Activated CD8-positive, alpha-beta T cell treated with anti-CD3 and anti-CD28 coated beads for 36 hours (primary cell): ENCODE measurements at regions not wholly inside any gene's neighbourhood (a gene's known extent, or its start where the extent isn't known, plus 50 kb on each side); places are given as distances from the start of the nearest gene placed in this dataset.

Source experiments
- ATAC-seq: fragments of 200-7000 bp; cut with Tn5 transposase; one replicate; pipeline ENCODE4 v1.10.0; 2021; ENCODE audit warnings: mild to moderate bottlenecking, moderate library complexity
- CTCF ChIA-PET: fragments of 350-600 bp; sonication (Branson Sonifier 250); formaldehyde crosslinking; loops from one replicate; lab custom pipeline; 2021; ENCODE audit warnings: antibody characterized with exemption; lab: Charles Lee
- POLR2A ChIA-PET: fragments of 350-600 bp; sonication (Branson Sonifier 250); formaldehyde crosslinking; loops from one replicate; lab custom pipeline; 2021; ENCODE audit warnings: antibody characterized with exemption; lab: Charles Lee
- DNase-seq: peaks from one replicate; pipeline ENCODE4 v3.0.0-alpha.2; 2020
- H3K27ac Mint-ChIP-seq: one replicate; pipeline ENCODE4 v1.8.0; 2021; ENCODE audit warnings: mild to moderate bottlenecking, mixed read lengths
- H3K27me3 Mint-ChIP-seq: one replicate; pipeline ENCODE4 v1.8.0; 2021; ENCODE audit warnings: mixed read lengths
- H3K36me3 Mint-ChIP-seq: one replicate; pipeline ENCODE4 v1.8.0; 2021; ENCODE audit warnings: low read depth, mixed read lengths
- H3K4me1 Mint-ChIP-seq: one replicate; pipeline ENCODE4 v1.8.0; 2021; ENCODE audit warnings: low read depth, mixed read lengths
- H3K4me3 Mint-ChIP-seq: one replicate; pipeline ENCODE4 v1.8.0; 2021; ENCODE audit warnings: mild to moderate bottlenecking, moderate library complexity, mixed read lengths
- H3K9me3 Mint-ChIP-seq: one replicate; pipeline ENCODE4 v1.8.0; 2021; ENCODE audit warnings: mixed read lengths
- CTCF ChIP-seq: fragments of 200-600 bp; IDR thresholded peaks from one replicate; pipeline ENCODE4 v1.8.0; 2022; ENCODE audit warnings: antibody characterized with exemption, mild to moderate bottlenecking
- intact Hi-C: fragments of 100-400 bp; cut with micrococcal nuclease; formaldehyde crosslinking; loops from one replicate; pipeline ENCODE4 v1.10.0; 2022

- ChIA-PET POLR2A (no interaction called here), CTCF (no interaction called here)
- no peaks in the 10 kb centered on the region for H3K27me3 Mint-ChIP-seq
- no peak overlapping the region for H3K27ac Mint-ChIP-seq
- no peak overlapping the region for H3K4me3 Mint-ChIP-seq
- ATAC-seq: no peak
- no peak for TF ChIP-seq CTCF
- no peak for DNase-seq
- no peaks in the 10 kb centered on the region for H3K36me3 Mint-ChIP-seq
- H3K4me1 Mint-ChIP-seq: no peaks in the 10 kb centered on the region
- no peaks in the 10 kb centered on the region for H3K9me3 Mint-ChIP-seq
- intact Hi-C loops: no loop called here
Observed at GRCh38 chr10:56269181-56269580, 91.9 kb downstream of the ZWINT start.

- ChIA-PET CTCF (no interaction called here), POLR2A (no interaction called here)
- ATAC-seq (no peak), DNase-seq (no peak)
- intact Hi-C loops: no loop called here
- Mint-ChIP-seq H3K27me3 (no peaks in the 10 kb centered on the region), H3K36me3 (no peaks in the 10 kb centered on the region), H3K4me1 (no peaks in the 10 kb centered on the region), H3K9me3 (peaks cover 3% of the 10 kb centered on the region), H3K27ac (no peak overlapping the region), H3K4me3 (no peak overlapping the region)
- TF ChIP-seq CTCF: no peak
Observed at GRCh38 chr10:56266120-56266519, 94.9 kb downstream of the ZWINT start.

DNA sequence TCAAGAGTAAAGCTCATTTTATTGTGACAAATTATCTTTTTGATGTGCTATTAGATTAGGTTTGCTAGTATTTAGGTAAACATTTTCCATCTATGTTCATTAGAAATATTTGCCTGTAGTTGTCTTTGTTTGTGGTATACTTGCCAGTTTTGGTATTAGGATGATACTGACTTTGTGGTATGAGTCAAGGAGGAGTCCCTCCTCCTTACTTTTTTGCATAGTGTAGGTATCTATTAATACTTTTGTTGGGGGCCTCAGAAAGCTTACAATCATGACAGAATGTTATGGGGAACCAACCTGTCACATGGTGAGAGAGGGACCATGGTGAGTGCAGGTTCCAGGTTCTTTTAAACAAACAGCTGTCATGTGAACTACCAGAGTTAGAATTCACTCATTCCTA lies 102.1 kb downstream of the ZWINT start:
- H3K27me3 Mint-ChIP-seq: no peaks in the 10 kb centered on the region
- no peak for TF ChIP-seq CTCF
- intact Hi-C loops: no loop called here
- H3K4me3 Mint-ChIP-seq: no peak overlapping the region
- no peak overlapping the region for H3K27ac Mint-ChIP-seq
- peaks cover 3% of the 10 kb centered on the region for H3K9me3 Mint-ChIP-seq
- H3K4me1 Mint-ChIP-seq: no peaks in the 10 kb centered on the region
- ATAC-seq: no peak
- CTCF ChIA-PET: no interaction called here
- POLR2A ChIA-PET: no interaction called here
- no peaks in the 10 kb centered on the region for H3K36me3 Mint-ChIP-seq
- DNase-seq: no peak

DNA sequence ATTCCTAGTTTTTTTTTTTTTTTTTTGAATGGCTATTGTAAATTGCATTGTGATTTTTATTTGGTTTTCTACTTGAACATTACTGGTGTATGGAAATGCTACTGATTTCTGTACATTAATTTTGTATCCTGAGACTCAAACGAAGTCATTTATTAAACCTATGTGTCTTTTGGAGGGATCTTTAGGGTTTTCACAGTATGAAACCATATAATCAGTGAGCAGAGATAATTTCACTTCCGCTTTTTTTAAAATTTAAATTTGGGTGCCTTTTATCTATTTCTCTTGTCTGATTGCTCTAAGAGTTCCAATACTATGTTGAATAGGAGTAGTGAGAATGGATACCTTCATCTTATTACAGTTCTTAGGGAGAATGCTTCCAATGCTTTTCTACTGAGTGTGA lies 102.7 kb downstream of the ZWINT start:
- POLR2A ChIA-PET: no interaction called here

GRCh38 chr10:56255298-56255697 lies 105.8 kb downstream of the ZWINT start:
- no peaks in the 10 kb centered on the region for H3K9me3 Mint-ChIP-seq
- DNase-seq (no peak), ATAC-seq (no peak)
- CTCF ChIA-PET: no interaction called here
- H3K4me1 Mint-ChIP-seq: no peaks in the 10 kb centered on the region
- H3K27ac Mint-ChIP-seq: no peak overlapping the region
- POLR2A ChIA-PET: no interaction called here
- TF ChIP-seq CTCF: no peak
- no peak overlapping the region for H3K4me3 Mint-ChIP-seq
- no peaks in the 10 kb centered on the region for H3K36me3 Mint-ChIP-seq
- no peaks in the 10 kb centered on the region for H3K27me3 Mint-ChIP-seq
- intact Hi-C loops: no loop called here

More for the DNA sequence above, 102.7 kb downstream of the ZWINT start:
- no peak overlapping the region for H3K4me3 Mint-ChIP-seq
- TF ChIP-seq CTCF: no peak
- DNase-seq: no peak
- H3K4me1 Mint-ChIP-seq: no peaks in the 10 kb centered on the region
- no peak overlapping the region for H3K27ac Mint-ChIP-seq
- no peaks in the 10 kb centered on the region for H3K27me3 Mint-ChIP-seq
- intact Hi-C loops: no loop called here
- ATAC-seq: no peak
- peaks cover 3% of the 10 kb centered on the region for H3K9me3 Mint-ChIP-seq
- no peaks in the 10 kb centered on the region for H3K36me3 Mint-ChIP-seq
- CTCF ChIA-PET: no interaction called here
